ENCODE measurements at regions not wholly inside any gene's neighbourhood (a gene's known extent, or its start where the extent isn't known, plus 50 kb on each side); places are given as distances from the start of the nearest gene placed in this dataset.

DNA sequence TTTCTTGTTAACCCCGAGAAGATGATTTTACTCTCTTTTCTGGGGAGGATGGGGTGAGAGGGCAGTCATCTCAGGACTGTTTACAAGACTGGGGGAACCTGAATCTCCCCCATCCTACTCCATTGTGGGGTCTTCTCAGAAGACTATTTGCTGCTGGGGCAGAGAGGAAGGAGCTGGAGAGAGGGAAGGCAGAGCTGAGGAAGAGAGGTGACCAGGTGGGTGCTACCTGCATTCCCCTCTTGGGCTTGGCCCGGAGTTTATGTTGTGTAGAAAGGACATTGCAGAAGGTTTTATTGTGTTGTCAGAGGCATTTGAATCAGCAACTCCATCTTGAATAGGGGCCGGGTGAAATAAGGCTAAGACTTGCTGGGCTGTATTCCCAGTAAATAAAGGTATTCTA lies 247.1 kb upstream of the GALNT17 start:
- TF ChIP-seq EZH2 (IDR thresholded peaks at IDR 0.05; ENCODE audit: insufficient read depth, poor library complexity, severe bottlenecking) = no peak
- TF ChIP-seq EZH2phosphoT487 (IDR thresholded peaks at IDR 0.05; ENCODE audit: insufficient read depth, low read depth) = no peak

Data from GM23248 (cell line).